ENCODE measurements at regions not wholly inside any gene's neighbourhood (a gene's known extent, or its start where the extent isn't known, plus 50 kb on each side); places are given as distances from the start of the nearest gene placed in this dataset.

DNA sequence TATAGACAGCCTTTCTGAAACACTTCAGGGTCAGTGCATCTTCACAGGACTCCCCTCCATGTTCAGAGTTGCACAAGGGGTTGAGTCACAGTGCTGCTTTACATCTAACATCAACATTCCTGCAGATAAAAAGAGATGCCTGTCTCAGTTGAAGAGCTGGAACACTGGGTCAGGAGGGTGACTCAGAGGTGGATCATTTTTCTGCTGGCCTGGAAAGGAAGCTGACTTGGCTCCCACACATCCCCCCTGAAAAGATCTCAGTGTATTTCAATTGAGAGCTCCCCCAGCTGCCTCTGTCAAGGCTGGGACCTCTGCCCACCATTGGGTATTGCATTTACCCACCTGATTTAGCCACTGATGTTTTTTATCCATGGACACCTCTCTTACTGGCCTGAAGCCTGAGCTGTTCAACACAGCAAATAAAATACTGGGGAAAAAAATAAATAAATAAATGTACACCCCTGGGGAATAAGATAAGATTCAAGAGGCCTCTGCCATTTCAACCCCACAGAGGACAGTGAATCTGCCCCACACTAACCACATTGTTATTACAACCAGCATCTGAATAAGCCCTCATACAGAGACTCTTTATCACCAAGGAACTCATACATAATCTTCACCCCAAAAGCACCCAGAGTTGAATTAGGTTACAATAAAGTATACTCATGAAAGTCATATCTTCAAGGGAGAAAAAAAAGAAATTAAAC is 716.4 kb downstream of the SEMA5A start:
- H2AFZ ChIP-seq (ENCODE audit: low read depth, low read length): no peak overlapping the region
- no peak overlapping the region for H3K27ac ChIP-seq (ENCODE audit: low read length)
- no peak overlapping the region for H3K4me2 ChIP-seq (ENCODE audit: low read length)
- no peaks in the 10 kb centered on the region for H3K79me2 ChIP-seq (ENCODE audit: low read length)
- H4K20me1 ChIP-seq (ENCODE audit: insufficient read depth, low read length): no peaks in the 10 kb centered on the region
- H3K9me3 ChIP-seq (ENCODE audit: insufficient read depth, low read length): no peaks in the 10 kb centered on the region
- no peak overlapping the region for H3K9ac ChIP-seq (ENCODE audit: low read length)
- H3K27me3 ChIP-seq (ENCODE audit: low read depth, low read length): no peaks in the 10 kb centered on the region
- TF ChIP-seq CTCF (IDR thresholded peaks at IDR 0.05; ENCODE audit: low read depth, low read length): no peak
- no peak for TF ChIP-seq EZH2phosphoT487 (IDR thresholded peaks at IDR 0.05; ENCODE audit: low read depth)
- H3K36me3 ChIP-seq (replicated peaks; ENCODE audit: low read depth, low read length): no peaks in the 10 kb centered on the region
- no peaks in the 10 kb centered on the region for H3K4me1 ChIP-seq (ENCODE audit: low read length)
- no peak overlapping the region for H3K4me3 ChIP-seq (ENCODE audit: low read length)

GRCh38 chr5:8831251-8831650 is 714.6 kb downstream of the SEMA5A start:
- H3K4me3 ChIP-seq (ENCODE audit: low read length): no peak overlapping the region
- no peaks in the 10 kb centered on the region for H3K36me3 ChIP-seq (replicated peaks; ENCODE audit: low read depth, low read length)
- H3K9ac ChIP-seq (ENCODE audit: low read length): no peak overlapping the region
- no peak overlapping the region for H3K27ac ChIP-seq (ENCODE audit: low read length)
- H3K79me2 ChIP-seq (ENCODE audit: low read length): no peaks in the 10 kb centered on the region
- no peaks in the 10 kb centered on the region for H3K27me3 ChIP-seq (ENCODE audit: low read depth, low read length)
- H3K9me3 ChIP-seq (ENCODE audit: insufficient read depth, low read length): no peaks in the 10 kb centered on the region
- no peak overlapping the region for H3K4me2 ChIP-seq (ENCODE audit: low read length)
- no peaks in the 10 kb centered on the region for H4K20me1 ChIP-seq (ENCODE audit: insufficient read depth, low read length)
- H3K4me1 ChIP-seq (ENCODE audit: low read length): no peaks in the 10 kb centered on the region
- no peak overlapping the region for H2AFZ ChIP-seq (ENCODE audit: low read depth, low read length)
- TF ChIP-seq EZH2phosphoT487 (IDR thresholded peaks at IDR 0.05; ENCODE audit: low read depth) (no peak), CTCF (IDR thresholded peaks at IDR 0.05; ENCODE audit: low read depth, low read length) (no peak)

DNA sequence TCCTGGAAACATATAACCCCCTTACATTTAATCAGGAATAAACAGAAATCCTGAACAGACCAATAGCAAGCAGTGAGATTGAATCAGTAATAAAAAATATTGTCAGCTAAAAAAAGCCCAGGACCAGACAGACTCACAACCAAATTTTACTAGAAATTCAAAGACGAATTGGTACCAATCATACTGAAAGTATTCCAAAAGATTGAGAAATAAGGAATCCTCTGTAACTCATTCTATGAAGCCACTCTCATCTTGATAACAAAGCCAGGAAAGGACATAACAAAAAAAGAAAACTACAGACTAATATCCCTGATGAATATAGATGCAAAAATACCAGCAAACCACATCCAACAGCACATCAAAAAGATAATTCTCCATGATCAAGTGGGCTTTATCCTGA is 714.0 kb downstream of the SEMA5A start:
- H3K36me3 ChIP-seq (replicated peaks; ENCODE audit: low read depth, low read length): no peaks in the 10 kb centered on the region
- H3K27me3 ChIP-seq (ENCODE audit: low read depth, low read length): no peaks in the 10 kb centered on the region
- no peaks in the 10 kb centered on the region for H3K79me2 ChIP-seq (ENCODE audit: low read length)
- TF ChIP-seq EZH2phosphoT487 (IDR thresholded peaks at IDR 0.05; ENCODE audit: low read depth) (no peak), CTCF (IDR thresholded peaks at IDR 0.05; ENCODE audit: low read depth, low read length) (no peak)
- no peak overlapping the region for H3K4me2 ChIP-seq (ENCODE audit: low read length)
- H3K27ac ChIP-seq (ENCODE audit: low read length): no peak overlapping the region
- no peaks in the 10 kb centered on the region for H4K20me1 ChIP-seq (ENCODE audit: insufficient read depth, low read length)
- H2AFZ ChIP-seq (ENCODE audit: low read depth, low read length): no peak overlapping the region
- no peaks in the 10 kb centered on the region for H3K4me1 ChIP-seq (ENCODE audit: low read length)
- H3K9ac ChIP-seq (ENCODE audit: low read length): no peak overlapping the region
- H3K9me3 ChIP-seq (ENCODE audit: insufficient read depth, low read length): no peaks in the 10 kb centered on the region
- no peak overlapping the region for H3K4me3 ChIP-seq (ENCODE audit: low read length)

- no peak overlapping the region for H3K9ac ChIP-seq (ENCODE audit: low read length)
- TF ChIP-seq CTCF (IDR thresholded peaks at IDR 0.05; ENCODE audit: low read depth, low read length) (no peak), EZH2phosphoT487 (IDR thresholded peaks at IDR 0.05; ENCODE audit: low read depth) (no peak)
- no peaks in the 10 kb centered on the region for H3K79me2 ChIP-seq (ENCODE audit: low read length)
- no peaks in the 10 kb centered on the region for H3K27me3 ChIP-seq (ENCODE audit: low read depth, low read length)
- no peak overlapping the region for H3K4me2 ChIP-seq (ENCODE audit: low read length)
- H3K4me1 ChIP-seq (ENCODE audit: low read length): no peaks in the 10 kb centered on the region
- H4K20me1 ChIP-seq (ENCODE audit: insufficient read depth, low read length): no peaks in the 10 kb centered on the region
- H2AFZ ChIP-seq (ENCODE audit: low read depth, low read length): no peak overlapping the region
- no peak overlapping the region for H3K27ac ChIP-seq (ENCODE audit: low read length)
- no peaks in the 10 kb centered on the region for H3K9me3 ChIP-seq (ENCODE audit: insufficient read depth, low read length)
- H3K4me3 ChIP-seq (ENCODE audit: low read length): no peak overlapping the region
- no peaks in the 10 kb centered on the region for H3K36me3 ChIP-seq (replicated peaks; ENCODE audit: low read depth, low read length)
Measured at GRCh38 chr5:8839361-8840055, 706.4 kb downstream of the SEMA5A start.
